ENCODE measurements at regions not wholly inside any gene's neighbourhood (a gene's known extent, or its start where the extent isn't known, plus 50 kb on each side); places are given as distances from the start of the nearest gene placed in this dataset.
"Not testable (repeated sequence)": the region's sequence is repeated elsewhere in the genome, so short reads cannot be mapped to it uniquely, and the experiment has no call there.

- Histone ChIP-seq H3K36me3 (ENCODE audit: control insufficient read depth, insufficient read depth, low read length) (no peaks in the 10 kb centered on the region), H3K4me3 (ENCODE audit: low read length) (no peak overlapping the region), H3K4me1 (ENCODE audit: control insufficient read depth, insufficient read depth, low read length) (no peaks in the 10 kb centered on the region), H3K27me3 (ENCODE audit: control insufficient read depth, insufficient read depth, low read length) (no peaks in the 10 kb centered on the region), H3K9ac (ENCODE audit: low read length) (no peak overlapping the region), H3K9me3 (ENCODE audit: control insufficient read depth, low read length) (no peaks in the 10 kb centered on the region)
Measured at GRCh38 chr10:3928569-3928968, 143.6 kb upstream of the KLF6 start.

GRCh38 chr10:3928078-3928477, 143.1 kb upstream of the KLF6 start:
- Histone ChIP-seq H3K36me3 (ENCODE audit: control insufficient read depth, insufficient read depth, low read length) (no peaks in the 10 kb centered on the region), H3K9me3 (ENCODE audit: control insufficient read depth, low read length) (no peaks in the 10 kb centered on the region), H3K9ac (ENCODE audit: low read length) (no peak overlapping the region), H3K4me3 (ENCODE audit: low read length) (no peak overlapping the region), H3K27me3 (ENCODE audit: control insufficient read depth, insufficient read depth, low read length) (no peaks in the 10 kb centered on the region), H3K4me1 (ENCODE audit: control insufficient read depth, insufficient read depth, low read length) (no peaks in the 10 kb centered on the region)

- Histone ChIP-seq H3K4me1 (ENCODE audit: control insufficient read depth, insufficient read depth, low read length) (no peaks in the 10 kb centered on the region), H3K4me3 (ENCODE audit: low read length) (no peak overlapping the region), H3K9ac (ENCODE audit: low read length) (no peak overlapping the region), H3K9me3 (ENCODE audit: control insufficient read depth, low read length) (no peaks in the 10 kb centered on the region), H3K27me3 (ENCODE audit: control insufficient read depth, insufficient read depth, low read length) (no peaks in the 10 kb centered on the region), H3K36me3 (ENCODE audit: control insufficient read depth, insufficient read depth, low read length) (no peaks in the 10 kb centered on the region)
Measured at GRCh38 chr10:3926675-3927525, 141.9 kb upstream of the KLF6 start.

DNA sequence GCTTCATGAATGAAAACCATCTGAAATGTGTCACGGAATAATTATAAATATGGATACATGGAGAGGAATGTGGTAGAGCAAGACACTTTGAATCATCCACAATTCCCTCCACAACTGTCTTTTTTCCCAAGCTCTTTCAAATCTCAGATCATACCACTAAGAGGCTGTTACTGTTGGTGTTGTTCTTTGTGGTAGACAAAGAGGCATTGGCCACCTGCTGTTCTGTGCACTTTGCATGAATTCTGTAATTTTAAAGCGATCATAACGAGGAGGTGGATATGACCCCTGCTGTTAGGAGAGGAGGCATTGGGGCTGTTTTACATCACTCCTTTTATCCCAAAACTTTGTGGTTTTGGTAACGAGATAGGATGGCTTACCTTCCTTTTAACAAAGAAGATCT, 141.2 kb upstream of the KLF6 start:
- no peaks in the 10 kb centered on the region for H3K27me3 ChIP-seq (ENCODE audit: control insufficient read depth, insufficient read depth, low read length)
- H3K4me3 ChIP-seq (ENCODE audit: low read length) = no peak overlapping the region
- H3K9ac ChIP-seq (ENCODE audit: low read length) = no peak overlapping the region
- no peaks in the 10 kb centered on the region for H3K4me1 ChIP-seq (ENCODE audit: control insufficient read depth, insufficient read depth, low read length)
- no peaks in the 10 kb centered on the region for H3K36me3 ChIP-seq (ENCODE audit: control insufficient read depth, insufficient read depth, low read length)
- no peaks in the 10 kb centered on the region for H3K9me3 ChIP-seq (ENCODE audit: control insufficient read depth, low read length)

DNA sequence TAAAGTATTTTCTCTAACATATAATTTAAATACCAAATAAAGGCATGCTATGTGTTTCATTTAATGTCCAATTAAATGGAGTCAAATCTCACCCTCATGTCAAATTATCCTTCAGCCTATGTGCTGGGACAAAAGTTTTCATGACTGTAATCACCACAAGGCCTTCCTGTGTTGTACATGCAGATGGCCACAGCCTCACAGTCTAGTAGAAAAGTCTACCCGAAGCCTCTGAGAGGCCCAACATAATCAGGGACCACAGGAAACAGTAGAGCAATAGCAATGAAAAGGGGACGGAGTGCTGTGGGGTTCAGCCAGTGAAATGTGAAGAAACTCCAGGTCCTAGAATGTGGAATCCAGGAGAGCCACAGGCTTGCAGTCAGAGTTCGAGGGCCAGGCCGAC, 140.2 kb upstream of the KLF6 start:
- no peaks in the 10 kb centered on the region for H3K27me3 ChIP-seq (ENCODE audit: control insufficient read depth, insufficient read depth, low read length)
- H3K9me3 ChIP-seq (ENCODE audit: control insufficient read depth, low read length) = no peaks in the 10 kb centered on the region
- H3K4me3 ChIP-seq (ENCODE audit: low read length) = no peak overlapping the region
- H3K4me1 ChIP-seq (ENCODE audit: control insufficient read depth, insufficient read depth, low read length) = no peaks in the 10 kb centered on the region
- no peak overlapping the region for H3K9ac ChIP-seq (ENCODE audit: low read length)
- H3K36me3 ChIP-seq (ENCODE audit: control insufficient read depth, insufficient read depth, low read length) = no peaks in the 10 kb centered on the region

GRCh38 chr10:3924344-3924743, 139.3 kb upstream of the KLF6 start:
- H3K4me3 ChIP-seq (ENCODE audit: low read length) = no peak overlapping the region
- H3K9me3 ChIP-seq (ENCODE audit: control insufficient read depth, low read length) = no peaks in the 10 kb centered on the region
- H3K4me1 ChIP-seq (ENCODE audit: control insufficient read depth, insufficient read depth, low read length) = no peaks in the 10 kb centered on the region
- H3K9ac ChIP-seq (ENCODE audit: low read length) = no peak overlapping the region
- no peaks in the 10 kb centered on the region for H3K36me3 ChIP-seq (ENCODE audit: control insufficient read depth, insufficient read depth, low read length)
- H3K27me3 ChIP-seq (ENCODE audit: control insufficient read depth, insufficient read depth, low read length) = no peaks in the 10 kb centered on the region

DNA sequence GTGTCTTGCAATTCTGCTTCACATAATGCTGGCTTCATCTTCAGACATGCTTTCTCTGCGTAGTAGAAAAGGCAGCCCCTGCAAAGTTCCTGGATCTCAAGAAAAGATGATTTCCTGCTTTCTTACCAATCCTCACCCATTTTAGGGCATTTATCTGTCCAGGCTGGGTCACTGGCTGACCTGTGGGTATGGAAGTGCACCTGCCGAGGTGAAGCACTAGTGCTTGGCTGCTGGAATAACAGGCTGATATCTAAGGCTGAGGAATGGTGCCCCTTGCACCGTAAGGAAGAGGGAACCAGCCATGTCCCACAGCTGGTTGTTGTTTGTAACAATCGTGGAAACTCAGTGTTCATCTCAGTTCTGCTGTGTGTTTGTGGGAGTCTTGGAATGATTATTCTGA, 138.0 kb upstream of the KLF6 start:
- Histone ChIP-seq H3K27me3 (ENCODE audit: control insufficient read depth, insufficient read depth, low read length) (no peaks in the 10 kb centered on the region), H3K9me3 (ENCODE audit: control insufficient read depth, low read length) (no peaks in the 10 kb centered on the region), H3K36me3 (ENCODE audit: control insufficient read depth, insufficient read depth, low read length) (no peaks in the 10 kb centered on the region), H3K9ac (ENCODE audit: low read length) (no peak overlapping the region), H3K4me3 (ENCODE audit: low read length) (no peak overlapping the region), H3K4me1 (ENCODE audit: control insufficient read depth, insufficient read depth, low read length) (no peaks in the 10 kb centered on the region)

- H3K36me3 ChIP-seq (ENCODE audit: control insufficient read depth, insufficient read depth, low read length) = no peaks in the 10 kb centered on the region
- H3K4me1 ChIP-seq (ENCODE audit: control insufficient read depth, insufficient read depth, low read length) = no peaks in the 10 kb centered on the region
- no peaks in the 10 kb centered on the region for H3K27me3 ChIP-seq (ENCODE audit: control insufficient read depth, insufficient read depth, low read length)
- H3K9me3 ChIP-seq (ENCODE audit: control insufficient read depth, low read length) = no peaks in the 10 kb centered on the region
- no peak overlapping the region for H3K4me3 ChIP-seq (ENCODE audit: low read length)
- no peak overlapping the region for H3K9ac ChIP-seq (ENCODE audit: low read length)
Measured at GRCh38 chr10:3919709-3920308, 134.8 kb upstream of the KLF6 start.

DNA sequence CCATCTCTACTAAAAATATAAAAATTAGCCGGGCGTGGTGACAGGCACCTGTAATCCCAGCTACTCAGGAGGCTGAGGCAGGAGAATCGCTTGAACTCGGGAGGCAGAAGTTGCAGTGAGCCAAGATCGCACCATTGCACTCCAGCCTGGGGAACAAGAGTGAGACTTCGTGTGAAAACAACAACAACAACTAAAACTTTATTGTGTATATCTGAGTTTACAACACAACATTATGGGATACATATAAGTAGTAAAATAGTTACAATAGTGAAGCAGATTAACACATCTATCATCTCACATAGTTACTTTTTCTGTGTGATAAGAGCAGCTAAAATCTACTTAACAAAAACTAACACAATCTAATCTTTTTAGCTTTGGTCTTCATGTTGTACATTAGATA, 132.4 kb upstream of the KLF6 start:
- H3K4me1 ChIP-seq (ENCODE audit: control insufficient read depth, insufficient read depth, low read length); H3K9ac ChIP-seq (ENCODE audit: low read length); H3K36me3 ChIP-seq (ENCODE audit: control insufficient read depth, insufficient read depth, low read length); H3K27me3 ChIP-seq (ENCODE audit: control insufficient read depth, insufficient read depth, low read length); H3K4me3 ChIP-seq (ENCODE audit: low read length); H3K9me3 ChIP-seq (ENCODE audit: control insufficient read depth, low read length): not testable (repeated sequence)

GRCh38 chr10:3914733-3915132, 129.7 kb upstream of the KLF6 start:
- Histone ChIP-seq H3K4me3 (ENCODE audit: low read length) (no peak overlapping the region), H3K27me3 (ENCODE audit: control insufficient read depth, insufficient read depth, low read length) (no peaks in the 10 kb centered on the region), H3K9ac (ENCODE audit: low read length) (no peak overlapping the region), H3K9me3 (ENCODE audit: control insufficient read depth, low read length) (no peaks in the 10 kb centered on the region), H3K36me3 (ENCODE audit: control insufficient read depth, insufficient read depth, low read length) (no peaks in the 10 kb centered on the region), H3K4me1 (ENCODE audit: control insufficient read depth, insufficient read depth, low read length) (no peaks in the 10 kb centered on the region)

DNA sequence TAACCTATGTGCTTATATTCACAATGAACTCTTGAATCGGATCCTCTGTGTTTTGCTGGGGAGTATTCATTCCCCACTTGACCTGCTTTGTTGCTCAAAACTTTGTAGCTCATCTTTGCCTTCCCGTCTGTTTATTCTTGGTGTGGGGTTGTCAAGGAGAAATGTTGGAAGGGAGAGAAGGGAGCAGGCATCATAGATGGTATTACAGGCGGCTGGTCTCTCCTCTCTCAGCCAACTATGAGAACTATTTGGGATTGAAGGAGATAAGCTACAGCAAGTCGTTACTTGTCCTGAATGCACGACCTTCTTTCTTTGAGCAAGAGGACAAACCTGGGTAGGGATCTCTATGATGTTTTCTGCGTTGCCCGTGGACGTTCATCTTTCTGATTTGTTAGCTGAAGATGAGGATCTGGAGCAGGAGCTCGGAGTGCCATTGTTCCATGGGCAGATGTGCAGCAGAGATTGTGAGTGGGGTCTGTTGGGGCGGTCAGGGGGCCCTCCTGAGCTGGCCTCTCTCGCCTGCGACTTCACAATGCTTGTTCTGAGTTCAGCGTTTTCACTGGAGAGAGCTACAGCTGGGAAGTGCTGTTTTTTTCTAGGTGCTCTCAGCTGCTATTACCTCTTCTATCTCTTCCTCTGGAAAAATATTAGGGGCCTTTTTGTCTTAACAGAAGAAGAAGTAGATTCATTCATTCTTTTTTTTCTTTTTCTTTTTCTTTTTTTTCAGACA, 126.9 kb upstream of the KLF6 start:
- H3K36me3 ChIP-seq (ENCODE audit: control insufficient read depth, insufficient read depth, low read length) = no peaks in the 10 kb centered on the region

GRCh38 chr10:3911241-3911640, 126.2 kb upstream of the KLF6 start:
- H3K27me3 ChIP-seq (ENCODE audit: control insufficient read depth, insufficient read depth, low read length) = no peaks in the 10 kb centered on the region
- H3K4me1 ChIP-seq (ENCODE audit: control insufficient read depth, insufficient read depth, low read length) = no peaks in the 10 kb centered on the region
- H3K9ac ChIP-seq (ENCODE audit: low read length) = no peak overlapping the region
- H3K4me3 ChIP-seq (ENCODE audit: low read length) = no peak overlapping the region
- H3K36me3 ChIP-seq (ENCODE audit: control insufficient read depth, insufficient read depth, low read length) = no peaks in the 10 kb centered on the region
- H3K9me3 ChIP-seq (ENCODE audit: control insufficient read depth, low read length) = no peaks in the 10 kb centered on the region

More for the DNA sequence above, 126.9 kb upstream of the KLF6 start:
- no peaks in the 10 kb centered on the region for H3K27me3 ChIP-seq (ENCODE audit: control insufficient read depth, insufficient read depth, low read length)
- H3K9ac ChIP-seq (ENCODE audit: low read length) = no peak overlapping the region
- H3K4me3 ChIP-seq (ENCODE audit: low read length) = no peak overlapping the region
- H3K9me3 ChIP-seq (ENCODE audit: control insufficient read depth, low read length) = no peaks in the 10 kb centered on the region
- no peaks in the 10 kb centered on the region for H3K4me1 ChIP-seq (ENCODE audit: control insufficient read depth, insufficient read depth, low read length)
